ENCODE measurements at regions not wholly inside any gene's neighbourhood (a gene's known extent, or its start where the extent isn't known, plus 50 kb on each side); places are given as distances from the start of the nearest gene placed in this dataset.

DNA sequence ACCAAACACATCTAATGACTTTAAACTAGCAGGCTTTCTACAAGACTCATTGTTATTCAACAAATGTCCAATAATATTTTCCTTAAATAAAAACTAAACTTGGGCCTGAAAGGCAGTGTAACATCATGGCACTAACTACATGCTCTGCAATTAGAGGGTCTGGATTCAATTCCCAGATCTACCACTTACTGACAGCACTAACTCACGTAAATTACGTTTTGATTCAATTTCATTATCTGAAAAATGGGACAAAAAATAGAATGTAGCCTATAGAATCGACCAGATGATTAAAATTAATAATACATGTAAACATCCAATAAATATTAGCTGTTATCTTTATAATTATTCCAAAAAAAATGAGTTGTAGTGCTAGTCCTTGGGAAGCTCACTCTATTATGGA lies 98.0 kb upstream of the DDX18 start:
- WGBS: 76% methylated on average over 3 of the region's 3 CpGs
- H3K4me1 ChIP-seq: no peaks in the 10 kb centered on the region
- H3K27me3 ChIP-seq: no peaks in the 10 kb centered on the region
- TF ChIP-seq, protein P1, sequence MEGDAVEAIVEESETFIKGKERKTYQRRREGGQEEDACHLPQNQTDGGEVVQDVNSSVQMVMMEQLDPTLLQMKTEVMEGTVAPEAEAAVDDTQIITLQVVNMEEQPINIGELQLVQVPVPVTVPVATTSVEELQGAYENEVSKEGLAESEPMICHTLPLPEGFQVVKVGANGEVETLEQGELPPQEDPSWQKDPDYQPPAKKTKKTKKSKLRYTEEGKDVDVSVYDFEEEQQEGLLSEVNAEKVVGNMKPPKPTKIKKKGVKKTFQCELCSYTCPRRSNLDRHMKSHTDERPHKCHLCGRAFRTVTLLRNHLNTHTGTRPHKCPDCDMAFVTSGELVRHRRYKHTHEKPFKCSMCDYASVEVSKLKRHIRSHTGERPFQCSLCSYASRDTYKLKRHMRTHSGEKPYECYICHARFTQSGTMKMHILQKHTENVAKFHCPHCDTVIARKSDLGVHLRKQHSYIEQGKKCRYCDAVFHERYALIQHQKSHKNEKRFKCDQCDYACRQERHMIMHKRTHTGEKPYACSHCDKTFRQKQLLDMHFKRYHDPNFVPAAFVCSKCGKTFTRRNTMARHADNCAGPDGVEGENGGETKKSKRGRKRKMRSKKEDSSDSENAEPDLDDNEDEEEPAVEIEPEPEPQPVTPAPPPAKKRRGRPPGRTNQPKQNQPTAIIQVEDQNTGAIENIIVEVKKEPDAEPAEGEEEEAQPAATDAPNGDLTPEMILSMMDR (IDR thresholded peaks at IDR 0.05): no peak
- TF ChIP-seq POLR2AphosphoS5 (IDR thresholded peaks at IDR 0.05) (no peak), POLR2A (IDR thresholded peaks at IDR 0.05) (no peak)
- H3K27ac ChIP-seq: no peak overlapping the region
- H3K4me3 ChIP-seq: no peak overlapping the region
- DNase-seq (ENCODE audit: low spot score in 2 of 2): no peak
- no peaks in the 10 kb centered on the region for H3K36me3 ChIP-seq
- no peaks in the 10 kb centered on the region for H3K9me3 ChIP-seq

DNA sequence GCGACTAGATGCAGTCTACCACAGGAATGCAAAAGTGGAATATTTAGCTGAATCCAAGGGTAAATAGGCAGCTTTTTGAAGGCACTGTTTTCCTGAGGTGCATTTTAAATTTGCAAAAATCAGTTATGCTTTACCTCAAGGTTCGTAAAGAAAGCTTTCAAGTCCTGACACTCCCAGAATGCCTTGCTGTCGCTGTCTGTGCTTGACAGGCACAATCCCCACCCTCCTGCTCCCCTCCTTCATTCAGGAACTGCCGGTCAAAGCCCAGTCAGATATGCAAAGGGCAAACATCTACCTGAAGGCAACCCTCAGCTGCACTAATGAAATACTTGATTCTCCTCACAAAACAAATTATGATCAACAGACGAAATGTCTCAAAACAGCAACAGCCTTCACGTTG lies 97.4 kb upstream of the DDX18 start:
- 42% methylated on average over 6 of the region's 6 CpGs for WGBS
- TF ChIP-seq EP300 (IDR thresholded peaks at IDR 0.05) (no peak), POLR2AphosphoS5 (IDR thresholded peaks at IDR 0.05) (no peak), POLR2A (IDR thresholded peaks at IDR 0.05) (no peak)
- TF ChIP-seq, protein P1 (IDR thresholded peaks at IDR 0.05): no peak
- H3K27ac ChIP-seq: no peak overlapping the region
- no peak for DNase-seq (ENCODE audit: low spot score in 2 of 2)
- no peaks in the 10 kb centered on the region for H3K36me3 ChIP-seq
- no peak overlapping the region for H3K4me3 ChIP-seq
- no peaks in the 10 kb centered on the region for H3K27me3 ChIP-seq
- H3K9me3 ChIP-seq: no peaks in the 10 kb centered on the region
- H3K4me1 ChIP-seq: no peaks in the 10 kb centered on the region

DNA sequence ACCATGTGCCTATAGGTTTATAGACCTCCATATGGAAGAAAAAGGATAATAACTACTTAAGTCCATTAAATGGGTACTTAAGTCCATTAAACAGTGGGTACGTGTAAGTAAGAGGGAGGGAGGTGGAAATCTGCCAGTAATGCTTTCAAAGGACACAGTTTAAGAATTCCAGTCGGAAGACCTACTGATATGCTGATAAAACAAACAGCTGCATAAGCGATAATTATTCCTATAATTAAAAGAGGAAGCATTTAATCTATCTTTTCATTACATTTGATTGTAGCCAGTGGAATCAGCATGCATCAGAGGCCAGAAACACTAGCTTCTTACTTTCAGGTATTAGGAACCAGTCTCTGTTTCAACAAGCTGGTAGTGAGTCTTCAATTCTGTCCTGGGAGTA lies 96.4 kb upstream of the DDX18 start:
- H3K27me3 ChIP-seq: no peaks in the 10 kb centered on the region
- H3K27ac ChIP-seq: no peak overlapping the region
- no peaks in the 10 kb centered on the region for H3K36me3 ChIP-seq
- DNase-seq (ENCODE audit: low spot score in 2 of 2): no peak
- H3K9me3 ChIP-seq: no peaks in the 10 kb centered on the region
- no peak for TF ChIP-seq POLR2A (IDR thresholded peaks at IDR 0.05)
- TF ChIP-seq, protein P1 (IDR thresholded peaks at IDR 0.05): no peak
- no peak for TF ChIP-seq EP300 (IDR thresholded peaks at IDR 0.05)
- no peak for TF ChIP-seq POLR2AphosphoS5 (IDR thresholded peaks at IDR 0.05)
- no peak overlapping the region for H3K4me3 ChIP-seq
- 49% methylated on average over 3 of the region's 3 CpGs for WGBS
- H3K4me1 ChIP-seq: no peaks in the 10 kb centered on the region

DNA sequence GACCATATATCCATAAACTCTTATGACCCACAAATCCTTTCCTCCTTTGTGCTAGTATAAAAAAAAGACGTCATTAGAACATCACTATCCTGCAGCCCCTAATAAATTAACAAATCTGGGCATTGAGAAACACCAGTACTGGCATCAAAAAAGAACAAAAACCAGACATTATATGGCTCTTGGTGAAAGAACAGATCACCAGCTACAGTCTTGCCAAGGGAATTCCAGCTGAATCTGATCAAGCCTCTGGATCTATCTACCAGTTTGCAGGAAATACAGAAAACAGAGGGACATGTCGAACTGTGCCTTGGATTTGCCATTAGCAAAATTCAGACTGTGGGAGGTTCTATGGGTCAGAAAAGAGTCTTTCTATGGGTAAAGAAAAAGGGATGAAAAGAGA lies 93.7 kb upstream of the DDX18 start:
- Histone ChIP-seq H3K4me3 (no peak overlapping the region), H3K27me3 (no peaks in the 10 kb centered on the region), H3K36me3 (no peaks in the 10 kb centered on the region), H3K27ac (no peak overlapping the region), H3K4me1 (no peaks in the 10 kb centered on the region), H3K9me3 (no peaks in the 10 kb centered on the region)
- DNase-seq (ENCODE audit: low spot score in 2 of 2): no peak
- no peak for TF ChIP-seq POLR2AphosphoS5 (IDR thresholded peaks at IDR 0.05)
- TF ChIP-seq, protein P1 (IDR thresholded peaks at IDR 0.05): no peak
- 66% methylated on average over 2 of the region's 2 CpGs for WGBS

DNA sequence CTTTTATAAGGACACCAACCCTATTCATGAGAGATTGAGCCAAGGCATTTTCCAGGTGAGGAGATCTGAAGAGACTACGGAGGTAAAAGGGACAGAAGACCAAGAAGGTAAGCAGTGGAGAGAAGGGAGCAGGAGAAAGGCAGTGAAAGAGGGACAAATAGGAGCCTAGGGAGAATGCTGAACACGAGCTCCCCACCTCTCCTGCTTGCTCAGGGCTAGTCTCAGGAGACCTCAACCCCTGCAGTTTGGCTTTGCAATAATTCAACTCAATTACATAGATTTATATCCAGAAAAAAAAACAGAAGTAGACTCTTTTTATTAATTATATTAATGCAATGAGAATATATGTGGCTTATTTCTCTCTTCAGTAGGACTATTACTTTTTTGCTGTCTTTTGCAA lies 91.0 kb upstream of the DDX18 start:
- TF ChIP-seq, protein P1 (IDR thresholded peaks at IDR 0.05): no peak
- TF ChIP-seq POLR2AphosphoS5 (IDR thresholded peaks at IDR 0.05) (no peak), EP300 (IDR thresholded peaks at IDR 0.05) (no peak), POLR2A (IDR thresholded peaks at IDR 0.05) (no peak)
- Histone ChIP-seq H3K4me1 (no peaks in the 10 kb centered on the region), H3K27ac (no peak overlapping the region), H3K9me3 (no peaks in the 10 kb centered on the region), H3K27me3 (no peaks in the 10 kb centered on the region), H3K36me3 (no peaks in the 10 kb centered on the region), H3K4me3 (no peak overlapping the region)
- WGBS: 71% methylated on average over 2 of the region's 2 CpGs
- no peak for DNase-seq (ENCODE audit: low spot score in 2 of 2)

Measured in suprapubic skin (tissue), 4 donors.